Brain microvascular endothelial cell (primary cell): ENCODE measurements at regions not wholly inside any gene's neighbourhood (a gene's known extent, or its start where the extent isn't known, plus 50 kb on each side); places are given as distances from the start of the nearest gene placed in this dataset.

Experiments
- DNase-seq: peaks from one replicate; pipeline ENCODE4 v3.0.0-alpha.2; 2020
- H3K27ac ChIP-seq: fragments of 250-450 bp; sonication (Bioruptor Pico); 2 replicates; pipeline ENCODE4 v1.5.1; 2020; ENCODE audit warnings: mild to moderate bottlenecking, moderate library complexity
- H3K27me3 ChIP-seq: fragments of 250-450 bp; sonication (Bioruptor Pico); replicated peaks from 2 replicates; pipeline ENCODE4 v1.5.1; 2020; ENCODE audit warnings: mild to moderate bottlenecking
- H3K36me3 ChIP-seq: fragments of 250-450 bp; sonication (Bioruptor Pico); replicated peaks from 2 replicates; pipeline ENCODE4 v1.5.1; 2020; ENCODE audit warnings: mild to moderate bottlenecking
- H3K4me3 ChIP-seq: 2 replicates; pipeline ENCODE4 v1.5.1; 2011; ENCODE audit warnings: low read depth, mild to moderate bottlenecking, control low read depth, low read length, moderate library complexity
- in situ Hi-C: cut with HindIII; loops from 2 replicates; pipeline ENCODE4 v1.10.0; 2017; ENCODE audit warnings: low sequenced_read_pairs, low pct_ligation_motif_present
- TF ChIP-seq, protein P1 (sequence below): IDR thresholded peaks from 2 replicates; pipeline ENCODE4 v1.5.1; 2011; ENCODE audit warnings: low read depth, mild to moderate bottlenecking, moderate library complexity, low read length, control low read depth, inconsistent platforms; ENCODE audit errors: missing control alignments

DNA sequence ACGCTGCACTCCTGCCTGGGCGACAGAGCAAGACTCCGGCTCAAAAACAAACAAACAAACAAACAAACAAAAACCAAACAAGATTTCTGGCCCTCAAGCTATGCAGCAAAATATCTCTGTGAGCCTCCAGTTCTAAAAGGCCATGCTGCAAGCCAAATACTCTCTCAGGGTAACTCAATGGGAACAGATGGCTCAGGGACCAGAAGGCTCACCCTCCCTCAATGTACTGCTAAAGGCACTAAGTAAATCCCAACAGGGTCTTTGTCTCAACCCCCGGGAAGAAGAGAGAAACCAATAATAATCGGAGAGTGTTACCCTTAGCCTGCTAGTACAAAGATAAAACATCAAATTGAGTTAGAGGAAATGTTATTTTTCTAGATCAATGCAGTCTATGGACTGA, 119.7 kb upstream of the ZC3H12C start:
- TF ChIP-seq, protein P1, sequence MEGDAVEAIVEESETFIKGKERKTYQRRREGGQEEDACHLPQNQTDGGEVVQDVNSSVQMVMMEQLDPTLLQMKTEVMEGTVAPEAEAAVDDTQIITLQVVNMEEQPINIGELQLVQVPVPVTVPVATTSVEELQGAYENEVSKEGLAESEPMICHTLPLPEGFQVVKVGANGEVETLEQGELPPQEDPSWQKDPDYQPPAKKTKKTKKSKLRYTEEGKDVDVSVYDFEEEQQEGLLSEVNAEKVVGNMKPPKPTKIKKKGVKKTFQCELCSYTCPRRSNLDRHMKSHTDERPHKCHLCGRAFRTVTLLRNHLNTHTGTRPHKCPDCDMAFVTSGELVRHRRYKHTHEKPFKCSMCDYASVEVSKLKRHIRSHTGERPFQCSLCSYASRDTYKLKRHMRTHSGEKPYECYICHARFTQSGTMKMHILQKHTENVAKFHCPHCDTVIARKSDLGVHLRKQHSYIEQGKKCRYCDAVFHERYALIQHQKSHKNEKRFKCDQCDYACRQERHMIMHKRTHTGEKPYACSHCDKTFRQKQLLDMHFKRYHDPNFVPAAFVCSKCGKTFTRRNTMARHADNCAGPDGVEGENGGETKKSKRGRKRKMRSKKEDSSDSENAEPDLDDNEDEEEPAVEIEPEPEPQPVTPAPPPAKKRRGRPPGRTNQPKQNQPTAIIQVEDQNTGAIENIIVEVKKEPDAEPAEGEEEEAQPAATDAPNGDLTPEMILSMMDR = no peak
- DNase-seq = no peak
- H3K27ac ChIP-seq = no peak overlapping the region
- no peaks in the 10 kb centered on the region for H3K36me3 ChIP-seq
- no peaks in the 10 kb centered on the region for H3K27me3 ChIP-seq
- no peak overlapping the region for H3K4me3 ChIP-seq
- in situ Hi-C loops = no loop called here

DNA sequence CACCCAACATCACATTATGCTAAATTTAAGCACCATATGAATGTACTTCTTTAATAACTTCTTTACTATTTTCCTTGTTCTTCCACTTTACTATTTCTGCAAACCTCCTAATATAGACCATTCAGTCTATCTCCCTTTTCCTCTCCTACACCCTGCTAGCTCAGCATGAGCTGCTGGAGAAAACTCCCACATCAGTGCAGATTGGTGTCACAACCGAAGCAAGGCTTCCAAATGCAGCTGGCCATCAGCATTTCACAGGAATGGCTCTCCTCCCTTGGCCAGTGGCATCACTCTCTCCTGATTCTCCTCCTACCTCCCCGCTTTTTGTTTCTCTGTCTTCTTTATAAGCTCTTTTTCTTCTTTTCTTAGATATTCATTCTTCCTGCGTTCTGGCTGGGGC, 118.7 kb upstream of the ZC3H12C start:
- TF ChIP-seq, protein P1 = no peak
- in situ Hi-C loops = no loop called here
- DNase-seq = no peak
- no peaks in the 10 kb centered on the region for H3K27me3 ChIP-seq
- no peak overlapping the region for H3K4me3 ChIP-seq
- no peaks in the 10 kb centered on the region for H3K36me3 ChIP-seq
- H3K27ac ChIP-seq = no peak overlapping the region

DNA sequence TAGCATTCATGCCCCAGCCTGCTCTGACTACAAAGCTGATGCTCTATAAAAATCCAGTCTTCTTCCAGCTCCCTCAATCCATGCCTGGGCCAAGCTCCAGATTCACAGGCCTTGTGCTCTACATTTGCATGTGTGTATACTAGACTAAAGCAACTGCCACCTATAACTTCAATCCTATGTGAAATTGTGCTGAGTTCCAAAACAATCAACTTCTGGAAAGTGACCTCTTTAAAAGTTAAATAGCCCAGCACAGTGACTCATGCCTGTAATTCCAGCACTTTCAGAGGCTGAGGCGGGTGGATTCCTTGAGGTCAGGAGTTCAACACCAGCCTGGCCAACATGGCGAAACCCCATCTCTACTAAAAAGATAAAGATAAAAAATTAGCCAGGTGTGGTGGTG, 114.3 kb upstream of the ZC3H12C start:
- in situ Hi-C loops = no loop called here
- no peak for DNase-seq
- H3K4me3 ChIP-seq = no peak overlapping the region
- TF ChIP-seq, protein P1 = no peak
- H3K27me3 ChIP-seq = no peaks in the 10 kb centered on the region
- H3K27ac ChIP-seq = no peak overlapping the region
- H3K36me3 ChIP-seq = no peaks in the 10 kb centered on the region

DNA sequence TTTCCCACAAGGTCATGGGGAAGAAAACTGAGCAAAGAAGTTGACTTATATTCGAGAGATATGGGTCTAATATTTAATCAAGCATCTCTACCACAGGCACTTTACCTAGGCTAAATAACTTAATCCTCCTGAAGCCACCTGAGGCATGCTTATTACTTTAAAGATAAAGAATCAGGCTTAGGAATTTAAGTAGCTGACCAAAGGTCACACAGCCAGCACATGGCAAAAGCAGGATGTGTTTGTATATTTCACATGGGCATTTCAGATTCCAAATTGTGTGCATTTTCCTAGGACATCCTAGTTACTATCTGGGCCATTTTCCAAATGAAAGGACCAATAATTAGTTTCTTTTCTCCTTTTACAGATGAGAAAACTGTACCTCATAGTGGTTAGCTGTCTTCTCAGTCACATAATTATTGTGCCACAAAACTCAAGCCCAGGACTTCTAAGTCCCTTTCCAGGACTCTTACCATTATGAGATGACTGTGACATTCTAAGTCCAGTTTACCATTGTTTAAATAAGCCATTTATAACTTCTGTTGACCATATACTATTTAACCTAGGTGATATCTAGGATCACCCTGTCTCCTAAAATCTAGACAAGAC, 112.1 kb upstream of the ZC3H12C start:
- Histone ChIP-seq H3K27ac (no peak overlapping the region), H3K27me3 (no peaks in the 10 kb centered on the region), H3K36me3 (no peaks in the 10 kb centered on the region), H3K4me3 (no peak overlapping the region)
- TF ChIP-seq, protein P1 = no peak
- no peak for DNase-seq
- in situ Hi-C loops = no loop called here

DNA sequence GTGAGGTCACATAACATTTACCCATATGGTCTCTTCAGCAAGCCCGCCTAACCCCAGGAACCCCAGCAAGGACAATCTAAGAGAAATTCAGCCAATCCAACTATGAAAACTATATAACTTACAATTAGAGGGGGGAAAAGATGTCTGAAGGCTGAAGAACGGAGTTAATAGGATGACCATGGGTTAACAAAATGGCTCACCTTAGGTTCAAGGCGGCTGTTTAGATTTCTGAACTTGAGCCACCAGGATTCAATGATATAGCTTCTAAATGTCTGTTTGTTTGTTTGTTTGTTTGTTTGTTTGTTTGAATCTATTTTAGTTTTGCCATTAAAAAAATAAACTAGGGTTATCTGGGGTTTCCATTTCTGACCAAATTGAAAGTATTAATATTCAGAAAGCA, 109.8 kb upstream of the ZC3H12C start:
- Histone ChIP-seq H3K27ac (no peak overlapping the region), H3K4me3 (no peak overlapping the region), H3K36me3 (no peaks in the 10 kb centered on the region), H3K27me3 (no peaks in the 10 kb centered on the region)
- TF ChIP-seq, protein P1 = no peak
- no peak for DNase-seq
- in situ Hi-C loops = no loop called here

DNA sequence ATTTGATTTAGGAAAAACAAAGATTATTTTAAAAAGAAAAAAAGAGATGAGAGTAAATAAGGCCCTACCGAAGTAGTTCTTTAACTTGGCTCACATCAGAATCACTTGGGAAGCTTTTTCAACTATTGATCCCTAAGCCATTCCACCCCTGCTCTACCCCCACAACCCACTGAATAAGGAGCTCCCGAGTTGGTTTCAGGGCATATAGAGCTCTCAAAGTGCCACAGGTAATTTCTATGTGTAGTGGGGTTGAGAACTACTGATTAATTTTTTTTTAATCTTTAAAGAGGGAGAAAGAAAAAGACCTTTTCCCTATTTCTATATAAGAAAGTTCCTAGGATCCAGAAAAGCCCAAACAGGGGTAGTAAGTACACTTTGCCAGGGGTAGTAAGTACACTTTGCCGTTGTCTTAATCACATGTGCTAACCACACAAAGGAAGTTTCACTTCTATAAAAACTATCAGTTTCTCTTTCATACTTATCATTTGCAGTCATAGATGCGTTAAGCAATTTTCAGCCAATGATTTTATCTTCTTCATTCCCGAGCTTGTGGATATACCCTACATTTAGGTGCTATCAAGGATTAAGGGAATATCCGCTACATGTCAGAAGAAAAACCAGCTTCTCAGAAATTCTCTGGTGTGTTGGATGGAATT, 108.4 kb upstream of the ZC3H12C start:
- Histone ChIP-seq H3K27me3 (no peaks in the 10 kb centered on the region), H3K4me3 (no peak overlapping the region), H3K36me3 (no peaks in the 10 kb centered on the region), H3K27ac (no peak overlapping the region)
- DNase-seq = no peak
- in situ Hi-C loops = no loop called here
- TF ChIP-seq, protein P1 = no peak
